SK-N-SH treated with all-trans-retinoic acid at 6 μM for 48 hours (cell line): ENCODE measurements at regions not wholly inside any gene's neighbourhood (a gene's known extent, or its start where the extent isn't known, plus 50 kb on each side); places are given as distances from the start of the nearest gene placed in this dataset.

Experiments used
- ISL1 ChIP-seq: fragments of 250-450 bp; sonication (Bioruptor Pico); IDR thresholded peaks from 2 replicates; pipeline ENCODE4 v2.1.2; 2022; ENCODE audit warnings: mild to moderate bottlenecking, moderate library complexity
- PATZ1 ChIP-seq: fragments of 250-450 bp; sonication (Bioruptor Pico); IDR thresholded peaks from 2 replicates; pipeline ENCODE4 v1.8.0; 2020; ENCODE audit warnings: mild to moderate bottlenecking, moderate library complexity, borderline replicate concordance
- TF ChIP-seq, protein P1 (sequence below): fragments of 250-450 bp; sonication (Bioruptor Pico); IDR thresholded peaks from 2 replicates; pipeline ENCODE4 v1.5.1; 2021; ENCODE audit warnings: mild to moderate bottlenecking, moderate library complexity

DNA sequence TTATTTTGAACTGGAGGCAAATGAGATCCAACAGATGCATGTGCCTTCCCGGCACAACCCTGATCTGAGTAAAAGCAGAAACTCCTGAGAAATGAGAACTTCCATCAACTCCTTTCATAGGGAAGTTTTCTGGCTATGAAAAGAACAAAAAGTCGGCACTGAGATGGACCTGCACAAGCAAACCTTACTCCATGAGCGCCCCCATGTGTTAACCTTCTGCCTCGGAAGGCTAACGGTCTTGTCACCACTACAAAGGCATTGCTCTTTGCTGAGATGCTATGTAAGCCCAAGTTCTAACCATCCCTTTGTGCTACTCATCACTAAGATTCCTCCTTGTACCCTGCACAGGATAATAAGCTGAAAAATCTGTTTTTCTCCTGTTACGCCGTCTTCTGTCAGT, 57.3 kb upstream of the SULT1C3 start:
- TF ChIP-seq PATZ1 (CRISPR knock-in tag), result no peak
- TF ChIP-seq ISL1 (CRISPR knock-in tag), result no peak
- TF ChIP-seq, protein P1, sequence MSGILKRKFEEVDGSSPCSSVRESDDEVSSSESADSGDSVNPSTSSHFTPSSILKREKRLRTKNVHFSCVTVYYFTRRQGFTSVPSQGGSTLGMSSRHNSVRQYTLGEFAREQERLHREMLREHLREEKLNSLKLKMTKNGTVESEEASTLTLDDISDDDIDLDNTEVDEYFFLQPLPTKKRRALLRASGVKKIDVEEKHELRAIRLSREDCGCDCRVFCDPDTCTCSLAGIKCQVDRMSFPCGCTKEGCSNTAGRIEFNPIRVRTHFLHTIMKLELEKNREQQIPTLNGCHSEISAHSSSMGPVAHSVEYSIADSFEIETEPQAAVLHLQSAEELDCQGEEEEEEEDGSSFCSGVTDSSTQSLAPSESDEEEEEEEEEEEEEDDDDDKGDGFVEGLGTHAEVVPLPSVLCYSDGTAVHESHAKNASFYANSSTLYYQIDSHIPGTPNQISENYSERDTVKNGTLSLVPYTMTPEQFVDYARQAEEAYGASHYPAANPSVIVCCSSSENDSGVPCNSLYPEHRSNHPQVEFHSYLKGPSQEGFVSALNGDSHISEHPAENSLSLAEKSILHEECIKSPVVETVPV (CRISPR knock-in tag), result no peak
